ENCODE measurements at regions not wholly inside any gene's neighbourhood (a gene's known extent, or its start where the extent isn't known, plus 50 kb on each side); places are given as distances from the start of the nearest gene placed in this dataset.
"Not testable (repeated sequence)": the region's sequence is repeated elsewhere in the genome, so short reads cannot be mapped to it uniquely, and the experiment has no call there.

- no peak overlapping the region for H3K4me3 ChIP-seq (ENCODE audit: low read length)
- no peaks in the 10 kb centered on the region for H3K79me1 ChIP-seq (ENCODE audit: low read length)
- no peak overlapping the region for H2BK15ac ChIP-seq (replicated peaks; ENCODE audit: low read depth)
- H3K4me1 ChIP-seq (ENCODE audit: control insufficient read depth, low read depth, low read length), result no peaks in the 10 kb centered on the region
- H3K4me2 ChIP-seq (ENCODE audit: low read length), result no peak overlapping the region
- no peaks in the 10 kb centered on the region for H3K27me3 ChIP-seq (ENCODE audit: insufficient read depth, low read length, poor library complexity)
- H3K23ac ChIP-seq (ENCODE audit: low read length), result no peak overlapping the region
- WGBS (ENCODE audit: extremely low coverage, insufficient coverage, low lambda C conversion rate), result no CpG with 5 or more reads among the region's 6 CpGs
- no peak overlapping the region for H3K18ac ChIP-seq (ENCODE audit: low read length)
- H2BK120ac ChIP-seq (ENCODE audit: low read depth, low read length), result no peak overlapping the region
- no peak for DNase-seq
- H2BK5ac ChIP-seq (ENCODE audit: low read length), result no peak overlapping the region
- no peak overlapping the region for H4K5ac ChIP-seq (ENCODE audit: low read length)
- no peak overlapping the region for H3K4ac ChIP-seq (ENCODE audit: low read depth, low read length)
- H3K36me3 ChIP-seq (ENCODE audit: control insufficient read depth, insufficient read depth, low read length), result no peaks in the 10 kb centered on the region
- no peak overlapping the region for H3K27ac ChIP-seq (ENCODE audit: low read depth, low read length)
- H3K56ac ChIP-seq (ENCODE audit: low read length), result no peak overlapping the region
- no peak overlapping the region for H3K9ac ChIP-seq (ENCODE audit: low read length)
- H3K79me2 ChIP-seq (ENCODE audit: control insufficient read depth, insufficient read depth, low read length), result no peaks in the 10 kb centered on the region
- no peak overlapping the region for H2AK5ac ChIP-seq (ENCODE audit: low read length)
- no peak overlapping the region for H4K8ac ChIP-seq (ENCODE audit: low read depth, low read length)
Measured at GRCh38 chr13:37290716-37291505, 185.4 kb upstream of the CSNK1A1L start.

GRCh38 chr13:37289212-37289935, 183.9 kb upstream of the CSNK1A1L start:
- no peaks in the 10 kb centered on the region for H3K79me2 ChIP-seq (ENCODE audit: control insufficient read depth, insufficient read depth, low read length)
- no peaks in the 10 kb centered on the region for H3K36me3 ChIP-seq (ENCODE audit: control insufficient read depth, insufficient read depth, low read length)
- no peak overlapping the region for H2BK120ac ChIP-seq (ENCODE audit: low read depth, low read length)
- H4K5ac ChIP-seq (ENCODE audit: low read length), result no peak overlapping the region
- H2BK5ac ChIP-seq (ENCODE audit: low read length), result no peak overlapping the region
- H3K27ac ChIP-seq (ENCODE audit: low read depth, low read length), result no peak overlapping the region
- H3K23ac ChIP-seq (ENCODE audit: low read length), result no peak overlapping the region
- no peak overlapping the region for H4K8ac ChIP-seq (ENCODE audit: low read depth, low read length)
- no peak overlapping the region for H3K4ac ChIP-seq (ENCODE audit: low read depth, low read length)
- H3K56ac ChIP-seq (ENCODE audit: low read length), result no peak overlapping the region
- WGBS (ENCODE audit: extremely low coverage, insufficient coverage, low lambda C conversion rate), result no CpG with 5 or more reads among the region's 6 CpGs
- no peak overlapping the region for H3K9ac ChIP-seq (ENCODE audit: low read length)
- DNase-seq, result no peak
- no peak overlapping the region for H3K4me2 ChIP-seq (ENCODE audit: low read length)
- H2BK15ac ChIP-seq (replicated peaks; ENCODE audit: low read depth), result no peak overlapping the region
- H3K79me1 ChIP-seq (ENCODE audit: low read length), result no peaks in the 10 kb centered on the region
- H3K4me1 ChIP-seq (ENCODE audit: control insufficient read depth, low read depth, low read length), result no peaks in the 10 kb centered on the region
- no peak overlapping the region for H3K18ac ChIP-seq (ENCODE audit: low read length)
- H3K27me3 ChIP-seq (ENCODE audit: insufficient read depth, low read length, poor library complexity), result no peaks in the 10 kb centered on the region
- no peak overlapping the region for H3K4me3 ChIP-seq (ENCODE audit: low read length)
- no peak overlapping the region for H2AK5ac ChIP-seq (ENCODE audit: low read length)

- Histone ChIP-seq H4K5ac (ENCODE audit: low read length) (no peak overlapping the region), H3K4me3 (ENCODE audit: low read length) (no peak overlapping the region), H3K9ac (ENCODE audit: low read length) (no peak overlapping the region), H3K79me2 (ENCODE audit: control insufficient read depth, insufficient read depth, low read length) (no peaks in the 10 kb centered on the region), H3K4me2 (ENCODE audit: low read length) (no peak overlapping the region), H3K4ac (ENCODE audit: low read depth, low read length) (no peak overlapping the region), H3K27me3 (ENCODE audit: insufficient read depth, low read length, poor library complexity) (no peaks in the 10 kb centered on the region), H2BK120ac (ENCODE audit: low read depth, low read length) (no peak overlapping the region), H2AK5ac (ENCODE audit: low read length) (no peak overlapping the region), H2BK5ac (ENCODE audit: low read length) (no peak overlapping the region), H3K36me3 (ENCODE audit: control insufficient read depth, insufficient read depth, low read length) (no peaks in the 10 kb centered on the region), H3K18ac (ENCODE audit: low read length) (no peak overlapping the region), H3K79me1 (ENCODE audit: low read length) (no peaks in the 10 kb centered on the region), H3K4me1 (ENCODE audit: control insufficient read depth, low read depth, low read length) (no peaks in the 10 kb centered on the region), H3K23ac (ENCODE audit: low read length) (no peak overlapping the region), H3K56ac (ENCODE audit: low read length) (no peak overlapping the region), H4K8ac (ENCODE audit: low read depth, low read length) (no peak overlapping the region), H2BK15ac (replicated peaks; ENCODE audit: low read depth) (no peak overlapping the region), H3K27ac (ENCODE audit: low read depth, low read length) (no peak overlapping the region)
- no CpG with 5 or more reads among the region's 6 CpGs for WGBS (ENCODE audit: extremely low coverage, insufficient coverage, low lambda C conversion rate)
- no peak for DNase-seq
Measured at GRCh38 chr13:37288057-37288720, 182.7 kb upstream of the CSNK1A1L start.

- H4K5ac ChIP-seq (ENCODE audit: low read length); H2BK15ac ChIP-seq (replicated peaks; ENCODE audit: low read depth); H3K79me1 ChIP-seq (ENCODE audit: low read length); H3K4me3 ChIP-seq (ENCODE audit: low read length); H3K79me2 ChIP-seq (ENCODE audit: control insufficient read depth, insufficient read depth, low read length); H3K27me3 ChIP-seq (ENCODE audit: insufficient read depth, low read length, poor library complexity); H3K4ac ChIP-seq (ENCODE audit: low read depth, low read length); H3K4me2 ChIP-seq (ENCODE audit: low read length); H3K36me3 ChIP-seq (ENCODE audit: control insufficient read depth, insufficient read depth, low read length); H3K18ac ChIP-seq (ENCODE audit: low read length); DNase-seq; H3K4me1 ChIP-seq (ENCODE audit: control insufficient read depth, low read depth, low read length); H2BK5ac ChIP-seq (ENCODE audit: low read length); H2BK120ac ChIP-seq (ENCODE audit: low read depth, low read length); H3K23ac ChIP-seq (ENCODE audit: low read length); H4K8ac ChIP-seq (ENCODE audit: low read depth, low read length); H3K9ac ChIP-seq (ENCODE audit: low read length); H3K27ac ChIP-seq (ENCODE audit: low read depth, low read length); H3K56ac ChIP-seq (ENCODE audit: low read length); H2AK5ac ChIP-seq (ENCODE audit: low read length): not testable (repeated sequence)
- no CpG with 5 or more reads among the region's 28 CpGs for WGBS (ENCODE audit: extremely low coverage, insufficient coverage, low lambda C conversion rate)
Measured at GRCh38 chr13:37280231-37280630, 174.8 kb upstream of the CSNK1A1L start.

- Histone ChIP-seq H3K4me1 (ENCODE audit: control insufficient read depth, low read depth, low read length) (no peaks in the 10 kb centered on the region), H3K4ac (ENCODE audit: low read depth, low read length) (no peak overlapping the region), H4K5ac (ENCODE audit: low read length) (no peak overlapping the region), H3K79me1 (ENCODE audit: low read length) (no peaks in the 10 kb centered on the region), H3K27ac (ENCODE audit: low read depth, low read length) (no peak overlapping the region), H3K4me3 (ENCODE audit: low read length) (no peak overlapping the region), H3K36me3 (ENCODE audit: control insufficient read depth, insufficient read depth, low read length) (no peaks in the 10 kb centered on the region), H3K4me2 (ENCODE audit: low read length) (no peak overlapping the region), H2BK120ac (ENCODE audit: low read depth, low read length) (no peak overlapping the region), H4K8ac (ENCODE audit: low read depth, low read length) (no peak overlapping the region), H3K9ac (ENCODE audit: low read length) (no peak overlapping the region), H3K18ac (ENCODE audit: low read length) (no peak overlapping the region), H3K23ac (ENCODE audit: low read length) (no peak overlapping the region), H3K27me3 (ENCODE audit: insufficient read depth, low read length, poor library complexity) (no peaks in the 10 kb centered on the region), H2AK5ac (ENCODE audit: low read length) (no peak overlapping the region), H2BK15ac (replicated peaks; ENCODE audit: low read depth) (no peak overlapping the region), H3K56ac (ENCODE audit: low read length) (no peak overlapping the region), H2BK5ac (ENCODE audit: low read length) (no peak overlapping the region), H3K79me2 (ENCODE audit: control insufficient read depth, insufficient read depth, low read length) (no peaks in the 10 kb centered on the region)
- peak; percentile 15 for DNase-seq
- no CpG with 5 or more reads among the region's 3 CpGs for WGBS (ENCODE audit: extremely low coverage, insufficient coverage, low lambda C conversion rate)
Measured at GRCh38 chr13:37277435-37278144, 172.1 kb upstream of the CSNK1A1L start.

Data from mesendoderm (in vitro differentiated cells).